GM13977 (cell line): ENCODE measurements at regions not wholly inside any gene's neighbourhood (a gene's known extent, or its start where the extent isn't known, plus 50 kb on each side); places are given as distances from the start of the nearest gene placed in this dataset.

ENCODE experiments used
- DNase-seq: peaks from one replicate; pipeline ENCODE4 v3.0.0; 2012; ENCODE audit warnings: low spot score
- in situ Hi-C: fragments of 300-500 bp; cut with MboI; formaldehyde crosslinking; loops from one replicate; pipeline ENCODE4 v1.12.0; 2022; ENCODE audit warnings: low sequenced_read_pairs, low pct_unique_long_range_greater_than_20kb, mixed read lengths, inconsistent platforms; ENCODE audit not compliant: unreplicated experiment
- TF ChIP-seq, protein P1 (sequence below): IDR thresholded peaks from 2 replicates; pipeline ENCODE4 v1.5.1; 2012; ENCODE audit warnings: mild to moderate bottlenecking, control low read depth; ENCODE audit not compliant: insufficient read depth; ENCODE audit errors: extremely low read depth, missing control alignments

DNA sequence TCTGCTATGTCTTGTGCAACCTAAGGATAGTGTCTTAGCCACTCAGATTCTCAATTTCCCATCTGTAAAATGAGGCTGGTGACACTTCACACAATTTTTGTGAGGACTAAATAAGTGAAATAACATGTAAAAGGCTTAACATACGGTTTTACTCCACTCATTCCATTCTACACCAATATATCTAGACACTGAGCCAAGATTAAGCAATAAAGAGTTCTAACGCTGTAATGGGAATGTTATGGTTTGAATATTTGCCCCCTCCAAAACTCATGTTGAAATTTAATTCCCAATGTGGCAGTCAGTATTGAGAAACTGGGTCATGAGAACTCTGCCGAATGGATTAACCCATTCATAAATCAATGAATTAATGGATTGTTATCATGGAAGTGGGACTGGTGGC, 301.0 kb downstream of the HACE1 start:
- no peak for DNase-seq
- TF ChIP-seq, protein P1, sequence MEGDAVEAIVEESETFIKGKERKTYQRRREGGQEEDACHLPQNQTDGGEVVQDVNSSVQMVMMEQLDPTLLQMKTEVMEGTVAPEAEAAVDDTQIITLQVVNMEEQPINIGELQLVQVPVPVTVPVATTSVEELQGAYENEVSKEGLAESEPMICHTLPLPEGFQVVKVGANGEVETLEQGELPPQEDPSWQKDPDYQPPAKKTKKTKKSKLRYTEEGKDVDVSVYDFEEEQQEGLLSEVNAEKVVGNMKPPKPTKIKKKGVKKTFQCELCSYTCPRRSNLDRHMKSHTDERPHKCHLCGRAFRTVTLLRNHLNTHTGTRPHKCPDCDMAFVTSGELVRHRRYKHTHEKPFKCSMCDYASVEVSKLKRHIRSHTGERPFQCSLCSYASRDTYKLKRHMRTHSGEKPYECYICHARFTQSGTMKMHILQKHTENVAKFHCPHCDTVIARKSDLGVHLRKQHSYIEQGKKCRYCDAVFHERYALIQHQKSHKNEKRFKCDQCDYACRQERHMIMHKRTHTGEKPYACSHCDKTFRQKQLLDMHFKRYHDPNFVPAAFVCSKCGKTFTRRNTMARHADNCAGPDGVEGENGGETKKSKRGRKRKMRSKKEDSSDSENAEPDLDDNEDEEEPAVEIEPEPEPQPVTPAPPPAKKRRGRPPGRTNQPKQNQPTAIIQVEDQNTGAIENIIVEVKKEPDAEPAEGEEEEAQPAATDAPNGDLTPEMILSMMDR: no peak
- in situ Hi-C loops: no loop called here

DNA sequence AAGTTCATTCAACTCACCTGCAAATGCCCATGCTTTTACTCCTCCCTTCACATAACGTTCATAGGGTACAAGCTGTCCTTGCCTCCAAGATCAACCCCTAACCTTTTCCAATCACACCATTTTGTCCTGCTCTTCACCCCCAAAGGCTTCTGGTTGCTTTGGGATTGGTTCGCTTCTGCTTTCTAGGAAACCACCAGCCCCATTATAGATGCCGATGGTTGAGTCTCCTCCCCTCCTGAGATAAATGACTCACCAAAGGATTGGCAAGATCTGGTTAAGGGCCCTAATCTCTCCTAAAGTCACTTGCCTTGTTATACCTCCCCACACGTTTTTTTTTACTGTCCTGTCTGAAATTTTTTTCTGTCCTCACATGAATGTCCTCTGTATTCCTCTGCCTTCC, 311.4 kb downstream of the HACE1 start:
- TF ChIP-seq, protein P1: no peak
- no peak for DNase-seq
- in situ Hi-C loops: no loop called here

- DNase-seq: no peak
- in situ Hi-C loops: no loop called here
- TF ChIP-seq, protein P1: no peak
Observed at GRCh38 chr6:104541411-104541810, 318.3 kb downstream of the HACE1 start.

- in situ Hi-C loops: no loop called here
Observed at GRCh38 chr6:104540743-104541142, 319.0 kb downstream of the HACE1 start.

DNA sequence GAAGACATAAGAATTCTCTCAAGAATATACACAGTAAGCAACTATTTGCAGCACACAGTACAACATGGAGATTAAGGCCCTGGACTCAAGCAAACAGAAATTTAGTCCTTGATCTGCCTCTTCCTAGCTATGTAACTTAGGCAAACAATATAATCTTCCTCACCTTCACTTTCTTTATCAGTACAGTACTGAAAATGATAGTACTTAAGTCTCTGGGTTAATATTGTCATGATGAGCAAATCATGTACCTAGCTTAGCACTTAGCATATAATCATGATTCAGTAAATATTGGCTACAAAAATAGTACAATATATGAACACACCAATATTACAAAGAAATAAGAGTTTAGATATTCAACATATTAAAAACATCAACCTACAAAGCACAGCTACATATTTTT, 320.5 kb downstream of the HACE1 start:
- DNase-seq: no peak
- TF ChIP-seq, protein P1: no peak
- in situ Hi-C loops: no loop called here

More at GRCh38 chr6:104540743-104541142, 319.0 kb downstream of the HACE1 start:
- TF ChIP-seq, protein P1: no peak
- DNase-seq: no peak

GRCh38 chr6:104537872-104538271, 321.8 kb downstream of the HACE1 start:
- TF ChIP-seq, protein P1: no peak
- no peak for DNase-seq
- in situ Hi-C loops: no loop called here

DNA sequence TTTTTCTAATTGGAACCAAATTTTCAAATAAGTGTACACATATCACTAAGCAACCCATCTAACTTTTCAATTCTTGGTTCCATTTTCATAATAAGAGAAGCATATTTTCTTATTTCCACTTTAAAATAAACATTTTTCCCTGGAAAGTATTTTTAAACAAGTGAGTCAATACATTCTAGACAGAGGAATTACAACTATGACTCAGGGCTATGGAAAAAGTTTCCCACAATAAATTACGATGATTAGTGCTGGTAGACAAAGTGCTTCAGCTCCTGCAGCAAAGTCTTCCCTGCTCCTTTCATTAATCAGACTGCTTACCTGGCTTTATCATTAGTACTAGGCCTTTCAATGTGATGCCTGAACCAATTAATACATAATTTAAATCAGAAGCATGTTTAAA, 322.5 kb downstream of the HACE1 start:
- no peak for DNase-seq
- in situ Hi-C loops: no loop called here
- TF ChIP-seq, protein P1: no peak
